ENCODE measurements at regions not wholly inside any gene's neighbourhood (a gene's known extent, or its start where the extent isn't known, plus 50 kb on each side); places are given as distances from the start of the nearest gene placed in this dataset.

GRCh38 chr4:162732876-162733275 lies 433.8 kb downstream of the NAF1 start:
- no peak overlapping the region for H3K4me3 ChIP-seq
- Mint-ChIP-seq H3K27ac (no peak overlapping the region), H3K4me1 (no peaks in the 10 kb centered on the region), H3K4me3 (no peak overlapping the region), H3K36me3 (ENCODE audit: low read depth) (no peaks in the 10 kb centered on the region), H3K9me3 (no peaks in the 10 kb centered on the region), H3K27me3 (ENCODE audit: insufficient read depth, low read depth, poor library complexity) (no peaks in the 10 kb centered on the region)
- DNase-seq (ENCODE audit: low spot score) (peak; percentile 7), ATAC-seq (no peak)
- peak overlapping the region; percentile 90 for H2AFZ ChIP-seq
- H3K36me3 ChIP-seq (ENCODE audit: insufficient read depth) = no peaks in the 10 kb centered on the region
- H3K27me3 ChIP-seq (ENCODE audit: insufficient read depth) = no peaks in the 10 kb centered on the region
- no peaks in the 10 kb centered on the region for H3K79me2 ChIP-seq (replicated peaks; ENCODE audit: insufficient read depth)
- no peaks in the 10 kb centered on the region for H3K9me2 ChIP-seq (ENCODE audit: insufficient read depth)
- no peaks in the 10 kb centered on the region for H4K20me1 ChIP-seq (replicated peaks; ENCODE audit: insufficient read depth)
- no peak overlapping the region for H3K4me2 ChIP-seq
- TF ChIP-seq STAT1 (IDR thresholded peaks at IDR 0.05; ENCODE audit: unreplicated experiment) (no peak), ETS1 (IDR thresholded peaks at IDR 0.05) (no peak), ZNF331 (CRISPR knock-in tag; IDR thresholded peaks at IDR 0.05; ENCODE audit: low read depth) (no peak), CTCF (conservative IDR thresholded peaks at IDR 0.05; ENCODE audit: low read depth in 2 of 2) (no peak), JUNB (IDR thresholded peaks at IDR 0.05; ENCODE audit: unreplicated experiment) (no peak), POLR2AphosphoS5 (IDR thresholded peaks at IDR 0.05; ENCODE audit: low read depth) (no peak), CREB1 (CRISPR knock-in tag; IDR thresholded peaks at IDR 0.05; ENCODE audit: low read depth) (no peak)
- H3K27ac ChIP-seq (ENCODE audit: low read depth) = no peak overlapping the region
- H3F3A ChIP-seq (replicated peaks; ENCODE audit: low read depth) = no peaks in the 10 kb centered on the region
- H3K4me1 ChIP-seq (ENCODE audit: insufficient read depth) = no peaks in the 10 kb centered on the region

- no peaks in the 10 kb centered on the region for H3K36me3 Mint-ChIP-seq (ENCODE audit: low read depth)
- DNase-seq (ENCODE audit: low spot score) (no peak), ATAC-seq (no peak)
- no peak overlapping the region for H3K4me3 ChIP-seq
- H3K27ac ChIP-seq (ENCODE audit: low read depth) = no peak overlapping the region
- no peaks in the 10 kb centered on the region for H3K79me2 ChIP-seq (replicated peaks; ENCODE audit: insufficient read depth)
- no peaks in the 10 kb centered on the region for H3K9me3 Mint-ChIP-seq
- no peak overlapping the region for H3K4me2 ChIP-seq
- H2AFZ ChIP-seq = no peak overlapping the region
- no peak overlapping the region for H3K4me3 Mint-ChIP-seq
- H3K36me3 ChIP-seq (ENCODE audit: insufficient read depth) = no peaks in the 10 kb centered on the region
- H4K20me1 ChIP-seq (replicated peaks; ENCODE audit: insufficient read depth) = no peaks in the 10 kb centered on the region
- no peaks in the 10 kb centered on the region for H3F3A ChIP-seq (replicated peaks; ENCODE audit: low read depth)
- no peak overlapping the region for H3K27ac Mint-ChIP-seq
- no peaks in the 10 kb centered on the region for H3K9me2 ChIP-seq (ENCODE audit: insufficient read depth)
- no peaks in the 10 kb centered on the region for H3K27me3 Mint-ChIP-seq (ENCODE audit: insufficient read depth, low read depth, poor library complexity)
- no peaks in the 10 kb centered on the region for H3K4me1 ChIP-seq (ENCODE audit: insufficient read depth)
- no peaks in the 10 kb centered on the region for H3K4me1 Mint-ChIP-seq
- no peaks in the 10 kb centered on the region for H3K27me3 ChIP-seq (ENCODE audit: insufficient read depth)
- TF ChIP-seq REST (IDR thresholded peaks at IDR 0.05; ENCODE audit: unreplicated experiment) = no peak
- TF ChIP-seq JUNB (IDR thresholded peaks at IDR 0.05; ENCODE audit: unreplicated experiment) = no peak
- no peak for TF ChIP-seq POLR2AphosphoS5 (IDR thresholded peaks at IDR 0.05; ENCODE audit: low read depth)
- TF ChIP-seq ZNF114 (CRISPR knock-in tag; IDR thresholded peaks at IDR 0.05) = no peak
- no peak for TF ChIP-seq CREB1 (CRISPR knock-in tag; IDR thresholded peaks at IDR 0.05; ENCODE audit: low read depth)
- TF ChIP-seq ZNF462 (CRISPR knock-in tag; IDR thresholded peaks at IDR 0.05) = no peak
These were observed 438.9 kb downstream of the NAF1 start for GRCh38 chr4:162727766-162728165.
